MCF 10A (cell line): ENCODE measurements at regions not wholly inside any gene's neighbourhood (a gene's known extent, or its start where the extent isn't known, plus 50 kb on each side); places are given as distances from the start of the nearest gene placed in this dataset.

Experiments used
- BruUV-seq: library from RNA; stranded (reverse); fragments of 400-500 nt; replicated peaks from 2 replicates; lab custom pipeline; 2021; lab: Mats Ljungman, UMichigan
- CTCF ChIA-PET: fragments of 300-600 bp; sonication (Branson Sonifier 250); formaldehyde crosslinking; extraction: SDS; loops from one replicate; lab custom pipeline; 2021; ENCODE audit warnings: antibody characterized with exemption, inconsistent platforms; lab: Yijun Ruan, JAX
- POLR2A ChIA-PET: fragments of 300-600, 350-650 bp; sonication (Branson Sonifier 250); formaldehyde crosslinking; extraction: SDS; loops from one replicate; lab custom pipeline; 2020; ENCODE audit warnings: antibody characterized with exemption, inconsistent platforms; lab: Yijun Ruan, JAX
- DNase-seq: peaks from one replicate; pipeline ENCODE4 v3.0.0-alpha.2; 2018; ENCODE audit not compliant: unreplicated experiment
- H3K27ac Mint-ChIP-seq: one replicate; pipeline ENCODE4 v1.8.0; 2022; ENCODE audit warnings: mild to moderate bottlenecking, low read depth, mixed read lengths; ENCODE audit not compliant: unreplicated experiment
- H3K27me3 Mint-ChIP-seq: one replicate; pipeline ENCODE4 v1.8.0; 2022; ENCODE audit warnings: mixed read lengths; ENCODE audit not compliant: insufficient read depth, unreplicated experiment
- H3K36me3 Mint-ChIP-seq: one replicate; pipeline ENCODE4 v1.8.0; 2022; ENCODE audit warnings: mild to moderate bottlenecking, moderate library complexity, mixed read lengths; ENCODE audit not compliant: insufficient read depth, unreplicated experiment
- H3K4me1 Mint-ChIP-seq: one replicate; pipeline ENCODE4 v1.8.0; 2022; ENCODE audit warnings: mixed read lengths; ENCODE audit not compliant: insufficient read depth, unreplicated experiment
- H3K4me3 Mint-ChIP-seq: one replicate; pipeline ENCODE4 v1.8.0; 2022; ENCODE audit warnings: mild to moderate bottlenecking, moderate library complexity, mixed read lengths; ENCODE audit not compliant: unreplicated experiment
- H3K9me3 Mint-ChIP-seq: one replicate; pipeline ENCODE4 v1.8.0; 2022; ENCODE audit warnings: mixed read lengths; ENCODE audit not compliant: unreplicated experiment
- CTCF ChIP-seq: fragments of 200-600 bp; IDR thresholded peaks from one replicate; pipeline ENCODE4 v1.8.0; 2022; ENCODE audit warnings: antibody characterized with exemption, mild to moderate bottlenecking; ENCODE audit not compliant: unreplicated experiment
- intact Hi-C: fragments of 100-400 bp; cut with micrococcal nuclease; formaldehyde crosslinking; loops from 2 replicates; pipeline ENCODE4 v1.14.1; 2022

GRCh38 chr3:68360492-68360891 lies 571.9 kb downstream of the TAFA4 start:
- no peak for TF ChIP-seq CTCF

GRCh38 chr3:68345781-68346180 lies 586.6 kb downstream of the TAFA4 start:
- H3K36me3 Mint-ChIP-seq: no peaks in the 10 kb centered on the region
- no peak for TF ChIP-seq CTCF
- intact Hi-C loops: no loop called here
- peaks cover 7% of the 10 kb centered on the region for H3K9me3 Mint-ChIP-seq
- CTCF ChIA-PET: interaction anchor here (0.6 to 0.7 kb wide), 2 partner anchors 337 to 1389 kb away, joined by 3 to 4 read pairs; no protein-coding TSS in a partner anchor
- H3K4me3 Mint-ChIP-seq: no peak overlapping the region
- H3K27ac Mint-ChIP-seq: no peak overlapping the region
- BruUV-seq: no TSS peak
- H3K4me1 Mint-ChIP-seq: no peaks in the 10 kb centered on the region
- no peak for DNase-seq
- POLR2A ChIA-PET: no interaction called here
- H3K27me3 Mint-ChIP-seq: no peaks in the 10 kb centered on the region

More at GRCh38 chr3:68360492-68360891, 571.9 kb downstream of the TAFA4 start:
- Mint-ChIP-seq H3K27me3 (no peaks in the 10 kb centered on the region), H3K4me1 (no peaks in the 10 kb centered on the region), H3K4me3 (no peak overlapping the region), H3K9me3 (peaks cover 7% of the 10 kb centered on the region), H3K36me3 (no peaks in the 10 kb centered on the region), H3K27ac (no peak overlapping the region)
- intact Hi-C loops: no loop called here
- DNase-seq: no peak
- CTCF ChIA-PET: no interaction called here
- BruUV-seq: no TSS peak
- POLR2A ChIA-PET: no interaction called here

DNA sequence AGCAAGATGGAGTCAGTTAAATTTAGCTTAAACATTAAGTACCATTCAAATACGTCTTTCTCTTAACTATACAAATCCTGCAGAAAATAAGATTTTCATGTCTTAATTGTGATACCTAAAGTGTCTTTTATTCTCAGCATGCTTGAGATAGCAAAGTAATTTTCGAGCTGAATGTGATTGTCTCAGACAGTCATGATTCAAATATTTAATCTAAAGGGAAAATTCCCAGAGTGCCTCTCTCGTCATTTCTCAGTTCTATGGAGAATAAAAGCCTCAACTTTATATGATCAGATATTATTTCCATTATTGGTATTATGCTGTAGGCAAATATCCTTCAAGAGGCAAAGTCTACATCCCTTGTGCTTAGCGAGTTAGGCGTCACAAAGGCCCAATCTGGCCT lies 589.9 kb downstream of the TAFA4 start:
- intact Hi-C loops: no loop called here
- no peaks in the 10 kb centered on the region for H3K4me1 Mint-ChIP-seq
- POLR2A ChIA-PET: no interaction called here

DNA sequence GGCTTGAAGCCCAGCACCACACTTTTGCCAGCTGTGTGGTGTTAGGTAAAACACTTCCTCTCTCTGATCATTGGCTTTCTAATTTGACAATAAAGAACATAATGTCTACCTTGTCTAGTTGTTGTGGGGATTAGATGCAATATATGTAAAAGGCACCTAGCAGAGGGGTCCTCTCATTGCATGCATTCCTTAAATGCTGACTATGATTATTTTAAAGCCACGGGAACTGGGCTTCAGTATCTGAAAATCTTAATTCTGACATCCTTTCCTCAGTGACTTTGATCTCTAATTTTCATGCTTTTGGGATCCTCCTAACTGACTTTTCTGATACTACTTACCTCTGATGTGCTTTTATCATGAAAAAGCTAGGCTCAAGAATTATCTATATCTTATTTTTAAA lies 596.3 kb downstream of the TAFA4 start:
- Mint-ChIP-seq H3K36me3 (no peaks in the 10 kb centered on the region), H3K4me1 (no peaks in the 10 kb centered on the region), H3K27me3 (no peaks in the 10 kb centered on the region), H3K9me3 (no peaks in the 10 kb centered on the region), H3K27ac (no peak overlapping the region), H3K4me3 (no peak overlapping the region)
- CTCF ChIA-PET: no interaction called here
- no TSS peak for BruUV-seq
- DNase-seq: no peak
- intact Hi-C loops: no loop called here
- TF ChIP-seq CTCF: no peak
- POLR2A ChIA-PET: no interaction called here

More for the DNA sequence above, 589.9 kb downstream of the TAFA4 start:
- TF ChIP-seq CTCF: no peak
- H3K27ac Mint-ChIP-seq: no peak overlapping the region
- H3K36me3 Mint-ChIP-seq: no peaks in the 10 kb centered on the region
- CTCF ChIA-PET: interaction anchor here (0.6 kb wide), 1 partner anchor 61 kb away, joined by 3 read pairs; no protein-coding TSS in a partner anchor
- H3K9me3 Mint-ChIP-seq: peaks cover 6% of the 10 kb centered on the region
- H3K4me3 Mint-ChIP-seq: no peak overlapping the region
- no TSS peak for BruUV-seq
- DNase-seq: no peak
- H3K27me3 Mint-ChIP-seq: no peaks in the 10 kb centered on the region
